ENCODE measurements at regions not wholly inside any gene's neighbourhood (a gene's known extent, or its start where the extent isn't known, plus 50 kb on each side); places are given as distances from the start of the nearest gene placed in this dataset.
A peak's percentile ranks its signal among the peaks of the same experiment; 100 is the strongest.

DNA sequence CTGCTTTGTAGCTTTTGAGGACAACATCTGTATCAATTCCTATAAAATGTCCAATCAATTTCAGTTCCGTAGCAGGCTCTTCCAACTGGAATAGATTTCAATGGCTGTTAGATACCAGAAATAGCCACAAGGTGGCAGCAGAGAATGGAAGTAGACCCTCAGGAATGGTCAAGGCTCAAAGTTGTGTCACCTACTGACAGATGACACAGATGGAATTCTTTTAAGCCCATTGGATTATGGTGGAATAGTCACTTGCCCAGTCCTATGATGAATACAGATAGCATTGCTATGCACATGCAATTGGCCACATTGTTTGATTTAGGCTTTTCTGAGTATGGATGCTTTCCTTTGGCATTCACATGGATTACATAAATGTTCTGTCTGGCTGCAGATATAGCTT, 130.4 kb upstream of the RADX start:
- H4K20me1 ChIP-seq (ENCODE audit: control insufficient read depth, insufficient read depth, insufficient read length): peaks cover 3% of the 10 kb centered on the region

More for the DNA sequence above, 130.4 kb upstream of the RADX start:
- Histone ChIP-seq H2AK5ac (ENCODE audit: insufficient read length, low read length) (no peak overlapping the region), H2BK20ac (ENCODE audit: low read depth, low read length, poor library complexity, severe bottlenecking) (no peak overlapping the region), H3K14ac (ENCODE audit: insufficient read depth, low read length) (no peak overlapping the region), H2BK12ac (ENCODE audit: insufficient read length, low read depth, low read length) (no peak overlapping the region), H4K91ac (ENCODE audit: insufficient read length, low read depth, low read length) (no peak overlapping the region), H3K23me2 (ENCODE audit: insufficient read length, low read depth, low read length, poor library complexity, severe bottlenecking) (no peaks in the 10 kb centered on the region), H3K79me1 (ENCODE audit: insufficient read depth, low read depth, low read length, poor library complexity, severe bottlenecking) (no peaks in the 10 kb centered on the region), H3K79me2 (ENCODE audit: insufficient read depth, low read length) (no peaks in the 10 kb centered on the region), H3K4ac (ENCODE audit: low read depth, low read length) (no peak overlapping the region), H3K4me2 (ENCODE audit: insufficient read depth, insufficient read length, low read length) (no peak overlapping the region), H3K18ac (ENCODE audit: insufficient read length, low read depth, low read length) (no peak overlapping the region), H2BK15ac (ENCODE audit: low read depth, low read length) (no peak overlapping the region), H4K8ac (replicated peaks; ENCODE audit: insufficient read length, low read depth, low read length) (no peak overlapping the region), H3T11ph (ENCODE audit: low read length) (no peak overlapping the region), H3K9ac (ENCODE audit: extremely low read depth, insufficient read length, low read length) (no peak overlapping the region), H3K4me1 (ENCODE audit: insufficient read depth, low read length) (no peaks in the 10 kb centered on the region), H3K27ac (ENCODE audit: insufficient read length, low read depth, low read length) (no peak overlapping the region), H3K9me3 (ENCODE audit: control insufficient read depth, low read depth, low read length) (no peaks in the 10 kb centered on the region), H3K23ac (ENCODE audit: insufficient read length, low read depth, low read length) (no peak overlapping the region), H4K5ac (ENCODE audit: insufficient read length, low read depth, low read length) (no peak overlapping the region), H3K56ac (ENCODE audit: insufficient read length, low read depth, low read length) (no peak overlapping the region), H2AFZ (ENCODE audit: low read length) (no peak overlapping the region), H3K27me3 (ENCODE audit: insufficient read depth, low read length) (no peaks in the 10 kb centered on the region), H2BK120ac (ENCODE audit: low read depth, low read length, poor library complexity, severe bottlenecking) (no peak overlapping the region), H2BK5ac (ENCODE audit: insufficient read length, low read length) (no peak overlapping the region)
- Mint-ChIP-seq H3K27ac (no peak overlapping the region), H3K9me3 (peaks cover 0 to 58% of the 10 kb centered on the region in 2 experiments; a peak in 2 of 5 replicates), H3K27me3 (ENCODE audit: low read depth) (no peaks in the 10 kb centered on the region; the same call in none of the 2 replicates), H3K36me3 (ENCODE audit: insufficient read depth in 1 of 3, low read depth in 3 of 3) (no peaks in the 10 kb centered on the region), H3K4me1 (no peaks in the 10 kb centered on the region), H3K4me3 (no peak overlapping the region)
- WGBS (ENCODE audit: extremely low coverage, insufficient read length, low lambda C conversion rate): no CpG with 5 or more reads among the region's 1 CpG
- DNase-seq: peak; percentile 27
- TF ChIP-seq, protein P1, sequence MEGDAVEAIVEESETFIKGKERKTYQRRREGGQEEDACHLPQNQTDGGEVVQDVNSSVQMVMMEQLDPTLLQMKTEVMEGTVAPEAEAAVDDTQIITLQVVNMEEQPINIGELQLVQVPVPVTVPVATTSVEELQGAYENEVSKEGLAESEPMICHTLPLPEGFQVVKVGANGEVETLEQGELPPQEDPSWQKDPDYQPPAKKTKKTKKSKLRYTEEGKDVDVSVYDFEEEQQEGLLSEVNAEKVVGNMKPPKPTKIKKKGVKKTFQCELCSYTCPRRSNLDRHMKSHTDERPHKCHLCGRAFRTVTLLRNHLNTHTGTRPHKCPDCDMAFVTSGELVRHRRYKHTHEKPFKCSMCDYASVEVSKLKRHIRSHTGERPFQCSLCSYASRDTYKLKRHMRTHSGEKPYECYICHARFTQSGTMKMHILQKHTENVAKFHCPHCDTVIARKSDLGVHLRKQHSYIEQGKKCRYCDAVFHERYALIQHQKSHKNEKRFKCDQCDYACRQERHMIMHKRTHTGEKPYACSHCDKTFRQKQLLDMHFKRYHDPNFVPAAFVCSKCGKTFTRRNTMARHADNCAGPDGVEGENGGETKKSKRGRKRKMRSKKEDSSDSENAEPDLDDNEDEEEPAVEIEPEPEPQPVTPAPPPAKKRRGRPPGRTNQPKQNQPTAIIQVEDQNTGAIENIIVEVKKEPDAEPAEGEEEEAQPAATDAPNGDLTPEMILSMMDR (conservative IDR thresholded peaks at IDR 0.05): peak; percentile 79

Measured in H9 (cell line).